SH-SY5Y (cell line): ENCODE measurements at regions not wholly inside any gene's neighbourhood (a gene's known extent, or its start where the extent isn't known, plus 50 kb on each side); places are given as distances from the start of the nearest gene placed in this dataset.

ENCODE experiments used
- GATA2 ChIP-seq: IDR thresholded peaks from 2 replicates; pipeline ENCODE4 v1.6.1; 2011; ENCODE audit warnings: mild to moderate bottlenecking, low read depth, low read length
- GATA3 ChIP-seq: IDR thresholded peaks from 2 replicates; pipeline ENCODE4 v1.6.1; 2011; ENCODE audit warnings: low read depth, mild to moderate bottlenecking, low read length, moderate library complexity

DNA sequence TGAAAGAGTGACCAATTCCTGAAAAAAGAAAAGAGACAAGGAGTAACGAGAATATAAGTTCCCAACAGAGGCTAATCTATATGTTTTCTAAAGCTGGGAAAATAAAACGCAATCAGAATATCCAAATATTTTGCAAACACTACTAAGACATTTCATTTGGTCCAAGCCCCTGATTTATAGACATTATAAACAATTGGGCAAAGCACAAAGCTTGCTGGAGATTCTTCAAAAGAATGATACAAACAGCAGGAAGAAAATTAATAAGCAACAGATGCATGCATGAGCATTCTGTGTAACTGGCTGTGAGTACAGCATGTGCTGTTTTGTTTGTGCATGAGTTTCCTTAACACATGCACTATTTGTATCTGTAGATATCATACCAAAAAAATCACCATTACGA, 552.9 kb downstream of the LTN1 start:
- TF ChIP-seq GATA3 (no peak), GATA2 (no peak)
